ENCODE measurements at regions not wholly inside any gene's neighbourhood (a gene's known extent, or its start where the extent isn't known, plus 50 kb on each side); places are given as distances from the start of the nearest gene placed in this dataset.
"Not testable (repeated sequence)": the region's sequence is repeated elsewhere in the genome, so short reads cannot be mapped to it uniquely, and the experiment has no call there.

GRCh38 chr4:66357316-66357715 is 687.0 kb upstream of the EPHA5 start:
- no peak for DNase-seq

- no peak for DNase-seq
Measured at GRCh38 chr4:66355328-66355727, 685.0 kb upstream of the EPHA5 start.

GRCh38 chr4:66351761-66352160 is 681.5 kb upstream of the EPHA5 start:
- DNase-seq, result no peak

GRCh38 chr4:66340286-66340893 is 670.1 kb upstream of the EPHA5 start:
- no peak for DNase-seq

- no peak for DNase-seq
Measured at GRCh38 chr4:66339007-66339406, 668.7 kb upstream of the EPHA5 start.

- no peak for DNase-seq
Measured at GRCh38 chr4:66331761-66332160, 661.5 kb upstream of the EPHA5 start.

GRCh38 chr4:66330125-66330524 is 659.8 kb upstream of the EPHA5 start:
- no peak for DNase-seq

- DNase-seq, result no peak
Measured at GRCh38 chr4:66328803-66329574, 658.7 kb upstream of the EPHA5 start.

- no peak for DNase-seq
Measured at GRCh38 chr4:66307641-66308438, 637.6 kb upstream of the EPHA5 start.

- no peak for DNase-seq
Measured at GRCh38 chr4:66300336-66300934, 630.1 kb upstream of the EPHA5 start.

GRCh38 chr4:66298569-66298968 is 628.3 kb upstream of the EPHA5 start:
- no peak for DNase-seq

GRCh38 chr4:66297703-66298102 is 627.4 kb upstream of the EPHA5 start:
- DNase-seq, result no peak

- no peak for DNase-seq
Measured at GRCh38 chr4:66294638-66295037, 624.3 kb upstream of the EPHA5 start.

- no peak for DNase-seq
Measured at GRCh38 chr4:66284991-66285451, 614.7 kb upstream of the EPHA5 start.

- DNase-seq, result no peak
Measured at GRCh38 chr4:66279084-66279483, 608.8 kb upstream of the EPHA5 start.

GRCh38 chr4:66275411-66276038 is 605.2 kb upstream of the EPHA5 start:
- DNase-seq, result no peak

GRCh38 chr4:66273110-66273509 is 602.8 kb upstream of the EPHA5 start:
- DNase-seq, result no peak

- not testable (repeated sequence) for DNase-seq
Measured at GRCh38 chr4:66270356-66270755, 600.1 kb upstream of the EPHA5 start.

GRCh38 chr4:66266554-66266953 is 596.3 kb upstream of the EPHA5 start:
- DNase-seq, result not testable (repeated sequence)

GRCh38 chr4:66266035-66266434 is 595.7 kb upstream of the EPHA5 start:
- DNase-seq, result no peak

- DNase-seq, result no peak
Measured at GRCh38 chr4:66252291-66252690, 582.0 kb upstream of the EPHA5 start.

- DNase-seq, result no peak
Measured at GRCh38 chr4:66246643-66247042, 576.4 kb upstream of the EPHA5 start.

- no peak for DNase-seq
Measured at GRCh38 chr4:66235876-66236275, 565.6 kb upstream of the EPHA5 start.

All from activated CD4-positive, alpha-beta T cell treated with anti-CD3 and anti-CD28 coated beads for 48 hours (primary cell).